Liver (tissue), 2 donors: ENCODE measurements at regions not wholly inside any gene's neighbourhood (a gene's known extent, or its start where the extent isn't known, plus 50 kb on each side); places are given as distances from the start of the nearest gene placed in this dataset.
"Not testable (repeated sequence)": the region's sequence is repeated elsewhere in the genome, so short reads cannot be mapped to it uniquely, and the experiment has no call there.

Experiments used
- SP1 ChIP-seq: IDR thresholded peaks from 2 replicates; pipeline ENCODE4 v1.6.1; 2018; ENCODE audit warnings: antibody characterized with exemption, mild to moderate bottlenecking
- TF ChIP-seq, protein P1 (sequence below): IDR thresholded peaks from 2 replicates; pipeline ENCODE4 v1.6.1; 2016; ENCODE audit warnings: antibody characterized with exemption
- donor health status: healthy.

DNA sequence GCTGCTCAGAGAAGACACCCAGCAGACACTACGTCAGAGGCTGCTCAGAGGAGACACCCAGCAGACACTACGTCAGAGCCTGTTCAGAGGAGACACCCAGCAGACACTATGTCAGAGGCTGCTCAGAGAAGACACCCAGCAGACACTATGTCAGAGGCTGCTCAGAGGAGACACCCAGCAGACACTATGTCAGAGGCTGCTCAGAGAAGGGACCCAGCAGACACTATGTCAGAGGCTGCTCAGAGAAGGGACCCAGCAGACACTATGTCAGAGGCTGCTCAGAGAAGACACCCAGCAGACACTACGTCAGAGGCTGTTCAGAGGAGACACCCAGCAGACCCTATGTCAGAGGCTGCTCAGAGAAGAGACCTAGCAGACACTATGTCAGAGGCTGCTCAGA, 92.0 kb upstream of the FRG1 start:
- TF ChIP-seq SP1: not testable (repeated sequence)
- TF ChIP-seq, protein P1, sequence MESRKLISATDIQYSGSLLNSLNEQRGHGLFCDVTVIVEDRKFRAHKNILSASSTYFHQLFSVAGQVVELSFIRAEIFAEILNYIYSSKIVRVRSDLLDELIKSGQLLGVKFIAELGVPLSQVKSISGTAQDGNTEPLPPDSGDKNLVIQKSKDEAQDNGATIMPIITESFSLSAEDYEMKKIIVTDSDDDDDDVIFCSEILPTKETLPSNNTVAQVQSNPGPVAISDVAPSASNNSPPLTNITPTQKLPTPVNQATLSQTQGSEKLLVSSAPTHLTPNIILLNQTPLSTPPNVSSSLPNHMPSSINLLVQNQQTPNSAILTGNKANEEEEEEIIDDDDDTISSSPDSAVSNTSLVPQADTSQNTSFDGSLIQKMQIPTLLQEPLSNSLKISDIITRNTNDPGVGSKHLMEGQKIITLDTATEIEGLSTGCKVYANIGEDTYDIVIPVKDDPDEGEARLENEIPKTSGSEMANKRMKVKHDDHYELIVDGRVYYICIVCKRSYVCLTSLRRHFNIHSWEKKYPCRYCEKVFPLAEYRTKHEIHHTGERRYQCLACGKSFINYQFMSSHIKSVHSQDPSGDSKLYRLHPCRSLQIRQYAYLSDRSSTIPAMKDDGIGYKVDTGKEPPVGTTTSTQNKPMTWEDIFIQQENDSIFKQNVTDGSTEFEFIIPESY: not testable (repeated sequence)
